T-helper 17 cell (primary cell): ENCODE measurements at regions not wholly inside any gene's neighbourhood (a gene's known extent, or its start where the extent isn't known, plus 50 kb on each side); places are given as distances from the start of the nearest gene placed in this dataset.

Source experiments
- ATAC-seq: fragments of 150-1000 bp; cut with Tn5 transposase; 2 replicates; pipeline ENCODE4 v1.10.0; 2021; ENCODE audit warnings: mild to moderate bottlenecking, moderate library complexity
- DNase-seq, 3 donors: peaks; one replicate each; pipeline versions ENCODE4 v3.0.0 to v3.0.0-alpha.2; 2020 to 2021
- H3K9me3 ChIP-seq: one replicate; pipeline ENCODE4 v1.7.0; 2013; ENCODE audit warnings: low read length, mild to moderate bottlenecking; ENCODE audit not compliant: control insufficient read depth, poor library complexity, severe bottlenecking
- H3K27ac Mint-ChIP-seq: one replicate; pipeline ENCODE4 v1.8.0; 2022; ENCODE audit warnings: mild to moderate bottlenecking, moderate library complexity, mixed read lengths
- H3K27me3 Mint-ChIP-seq: one replicate; pipeline ENCODE4 v1.8.0; 2022; ENCODE audit warnings: mixed read lengths
- H3K36me3 Mint-ChIP-seq: one replicate; pipeline ENCODE4 v1.8.0; 2022; ENCODE audit warnings: low read depth, mixed read lengths
- H3K4me1 Mint-ChIP-seq: one replicate; pipeline ENCODE4 v1.8.0; 2022; ENCODE audit warnings: mild to moderate bottlenecking, mixed read lengths
- H3K4me3 Mint-ChIP-seq: one replicate; pipeline ENCODE4 v1.8.0; 2022; ENCODE audit warnings: mild to moderate bottlenecking, moderate library complexity, mixed read lengths

DNA sequence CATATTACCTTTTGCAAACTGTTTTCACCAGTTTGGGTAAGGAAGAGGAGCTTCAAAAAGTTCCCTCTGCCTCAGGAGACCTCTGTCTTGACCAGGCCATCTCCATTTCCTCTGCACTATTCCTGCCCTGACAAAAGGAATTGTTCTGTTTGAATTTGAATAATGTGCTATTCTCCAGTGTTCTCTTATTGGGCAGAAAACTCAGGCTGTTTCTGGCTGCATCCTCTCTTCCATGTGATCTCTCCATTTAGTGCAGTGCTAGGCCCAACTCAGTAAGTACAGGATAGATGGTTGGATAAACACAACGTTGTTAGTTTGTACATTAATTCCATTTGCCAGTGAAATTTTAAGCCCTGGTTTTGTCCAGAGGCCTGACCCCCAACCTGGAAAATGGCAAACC lies 102.2 kb upstream of the CELF4 start:
- ATAC-seq (no peak), DNase-seq (no peak)
- H3K36me3 Mint-ChIP-seq = no peaks in the 10 kb centered on the region
- no peaks in the 10 kb centered on the region for H3K9me3 ChIP-seq
- no peak overlapping the region for H3K4me3 Mint-ChIP-seq
- H3K27ac Mint-ChIP-seq = no peak overlapping the region
- H3K27me3 Mint-ChIP-seq = no peaks in the 10 kb centered on the region
- H3K4me1 Mint-ChIP-seq = no peaks in the 10 kb centered on the region

DNA sequence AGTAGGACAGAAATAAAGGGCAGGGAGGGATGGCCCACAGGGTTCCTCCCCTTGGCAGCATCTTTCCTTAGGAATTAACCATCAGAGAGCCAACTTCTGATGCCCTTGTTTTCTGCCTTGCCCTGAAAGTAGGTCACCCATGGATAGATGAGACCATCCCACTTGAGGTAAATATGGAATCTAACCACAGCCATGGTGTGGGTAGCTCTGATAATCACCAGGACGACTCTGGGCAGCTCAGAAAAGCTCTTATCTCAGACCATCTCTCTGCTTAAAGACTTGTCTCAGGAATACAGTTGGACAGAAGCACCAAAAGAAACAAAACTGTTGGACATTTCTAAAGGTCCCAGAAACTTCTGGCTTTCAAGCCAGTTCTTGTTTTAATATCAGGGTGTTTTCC lies 101.4 kb upstream of the CELF4 start:
- Mint-ChIP-seq H3K27me3 (no peaks in the 10 kb centered on the region), H3K27ac (no peak overlapping the region), H3K36me3 (no peaks in the 10 kb centered on the region), H3K4me1 (no peaks in the 10 kb centered on the region), H3K4me3 (no peak overlapping the region)
- ATAC-seq (no peak), DNase-seq (no peak)
- H3K9me3 ChIP-seq = no peaks in the 10 kb centered on the region

DNA sequence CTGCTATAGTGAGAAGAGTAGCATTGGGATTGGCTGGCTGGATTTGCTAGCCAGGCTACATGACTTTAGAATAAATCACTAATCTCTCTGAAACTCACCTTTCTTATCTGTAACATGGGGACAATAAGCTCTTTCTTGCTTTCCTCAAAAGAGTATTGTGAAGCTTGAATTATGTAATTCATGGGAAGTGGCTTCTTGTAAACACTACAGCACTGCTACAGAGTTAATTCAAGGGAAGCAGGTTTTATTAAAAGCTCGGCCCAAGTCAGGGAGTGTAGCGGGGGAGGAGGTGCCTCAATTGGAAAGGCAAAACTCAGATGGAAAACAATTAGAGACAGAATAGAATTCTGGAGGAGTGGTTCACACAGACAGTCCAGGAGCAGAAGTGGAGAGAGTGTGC lies 100.9 kb upstream of the CELF4 start:
- Mint-ChIP-seq H3K36me3 (no peaks in the 10 kb centered on the region), H3K27ac (no peak overlapping the region), H3K4me3 (no peak overlapping the region), H3K27me3 (no peaks in the 10 kb centered on the region), H3K4me1 (no peaks in the 10 kb centered on the region)
- ATAC-seq = no peak
- no peaks in the 10 kb centered on the region for H3K9me3 ChIP-seq
- DNase-seq = no peak

- Mint-ChIP-seq H3K4me3 (no peak overlapping the region), H3K27me3 (no peaks in the 10 kb centered on the region), H3K36me3 (no peaks in the 10 kb centered on the region), H3K27ac (no peak overlapping the region), H3K4me1 (no peaks in the 10 kb centered on the region)
- ATAC-seq (no peak), DNase-seq (no peak)
- no peaks in the 10 kb centered on the region for H3K9me3 ChIP-seq
Observed at GRCh38 chr18:37665346-37665745, 99.7 kb upstream of the CELF4 start.

DNA sequence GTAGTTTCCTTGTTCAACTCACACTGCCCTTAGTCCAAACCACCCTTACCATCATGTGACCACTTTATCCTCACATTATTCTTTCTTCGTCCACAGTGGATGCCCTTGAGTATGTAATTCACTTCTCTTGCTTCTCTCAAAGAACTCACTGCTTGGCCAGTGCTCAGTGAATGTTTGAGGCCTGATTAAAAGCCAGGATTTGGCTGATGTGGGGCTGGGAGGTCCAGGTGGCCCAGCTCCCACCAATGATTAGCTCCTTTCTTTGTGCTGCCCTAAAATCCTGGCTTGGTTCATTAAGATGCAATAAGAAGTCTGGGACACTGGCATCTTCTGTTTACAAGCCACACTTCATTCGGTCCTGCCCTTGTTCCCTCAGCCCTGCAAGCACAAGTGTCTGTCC lies 97.8 kb upstream of the CELF4 start:
- no peak for ATAC-seq
- H3K9me3 ChIP-seq = no peaks in the 10 kb centered on the region
- DNase-seq = no peak
- Mint-ChIP-seq H3K4me3 (no peak overlapping the region), H3K36me3 (no peaks in the 10 kb centered on the region), H3K27me3 (no peaks in the 10 kb centered on the region), H3K4me1 (no peaks in the 10 kb centered on the region), H3K27ac (no peak overlapping the region)

DNA sequence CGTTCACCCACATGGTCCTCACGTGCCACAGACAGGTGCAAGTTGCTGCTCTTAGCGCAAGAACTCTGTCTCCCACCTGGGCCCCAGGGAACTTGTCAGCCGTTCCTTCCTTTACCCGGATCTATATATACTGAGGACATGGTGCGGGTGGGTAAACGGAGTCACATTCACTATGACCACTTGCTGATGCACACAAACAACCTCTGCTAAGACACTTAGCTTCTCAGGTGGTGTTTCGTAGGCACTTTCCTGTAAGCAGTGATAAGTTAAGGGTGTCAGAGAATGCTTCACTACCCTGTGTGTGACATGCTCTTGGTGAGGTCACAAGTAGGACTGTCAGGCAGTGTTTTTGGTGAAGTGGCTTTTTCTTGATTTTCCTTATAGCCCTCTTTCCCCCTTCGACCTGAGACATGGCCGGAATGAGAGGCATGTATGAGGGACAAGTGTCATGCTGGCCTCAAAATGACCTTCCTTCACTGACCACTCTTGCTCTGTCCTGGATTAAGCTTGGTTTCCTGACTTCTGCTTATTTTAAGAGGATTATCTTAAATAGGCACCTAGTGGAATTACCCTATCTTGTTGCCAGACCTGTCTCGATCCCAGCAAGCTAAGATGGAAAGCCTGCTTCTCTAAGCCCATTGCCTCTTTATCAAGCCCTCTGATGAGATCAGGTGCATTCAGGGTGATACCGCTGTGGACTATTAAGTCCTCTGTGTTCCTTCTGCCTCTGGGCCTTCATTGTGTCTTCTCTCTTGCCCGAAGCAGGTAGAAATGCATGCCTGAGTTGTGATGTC lies 97.1 kb upstream of the CELF4 start:
- H3K27me3 Mint-ChIP-seq = no peaks in the 10 kb centered on the region
- no peaks in the 10 kb centered on the region for H3K4me1 Mint-ChIP-seq
- no peaks in the 10 kb centered on the region for H3K36me3 Mint-ChIP-seq
- H3K9me3 ChIP-seq = no peaks in the 10 kb centered on the region
- H3K27ac Mint-ChIP-seq = no peak overlapping the region
- DNase-seq = no peak
- no peak for ATAC-seq
- H3K4me3 Mint-ChIP-seq = no peak overlapping the region

DNA sequence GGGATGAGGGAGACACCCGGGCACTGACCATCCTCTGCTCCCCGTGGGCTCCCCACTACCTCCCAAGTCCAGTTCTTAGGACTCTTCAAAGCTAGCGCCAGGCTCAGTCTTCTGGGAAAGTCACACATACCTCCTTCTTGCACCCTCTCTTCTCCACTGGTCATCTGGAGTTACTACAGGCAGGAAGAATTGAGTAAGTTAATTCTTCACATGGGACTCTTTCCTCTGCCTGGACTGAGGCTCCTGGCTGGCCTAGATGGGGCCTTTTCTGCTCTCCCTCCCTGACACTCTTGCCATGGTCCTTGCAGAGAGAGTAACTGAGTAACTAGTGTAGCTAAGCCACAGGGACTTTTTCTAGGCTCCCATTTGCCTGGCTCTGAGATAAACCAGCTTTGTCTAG lies 96.5 kb upstream of the CELF4 start:
- DNase-seq = no peak
- H3K4me1 Mint-ChIP-seq = no peaks in the 10 kb centered on the region
- no peaks in the 10 kb centered on the region for H3K9me3 ChIP-seq
- no peak overlapping the region for H3K4me3 Mint-ChIP-seq
- ATAC-seq = no peak
- H3K27ac Mint-ChIP-seq = no peak overlapping the region
- H3K27me3 Mint-ChIP-seq = no peaks in the 10 kb centered on the region
- no peaks in the 10 kb centered on the region for H3K36me3 Mint-ChIP-seq

DNA sequence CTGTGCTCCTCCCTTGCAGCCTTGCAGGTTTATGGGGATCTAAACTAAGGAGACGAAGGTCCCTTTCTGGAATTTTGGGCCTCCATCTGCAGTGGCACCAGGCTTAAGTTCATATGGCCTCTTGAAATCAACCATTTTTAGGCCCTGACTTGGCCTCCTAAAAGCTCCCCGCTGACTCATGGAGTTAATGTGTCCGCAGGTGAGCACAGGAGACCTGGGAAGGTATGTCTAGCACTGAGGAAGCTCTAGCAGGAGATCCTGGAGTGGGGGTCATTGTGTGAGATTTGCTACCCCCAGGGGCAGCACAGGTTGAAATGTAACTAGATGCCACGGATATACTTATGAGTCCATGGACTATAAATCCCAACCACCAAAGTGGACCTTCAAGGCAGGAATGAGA lies 95.9 kb upstream of the CELF4 start:
- no peaks in the 10 kb centered on the region for H3K27me3 Mint-ChIP-seq
- H3K36me3 Mint-ChIP-seq = no peaks in the 10 kb centered on the region
- DNase-seq (no peak), ATAC-seq (no peak)
- H3K9me3 ChIP-seq = no peaks in the 10 kb centered on the region
- H3K4me1 Mint-ChIP-seq = no peaks in the 10 kb centered on the region
- no peak overlapping the region for H3K4me3 Mint-ChIP-seq
- no peak overlapping the region for H3K27ac Mint-ChIP-seq

GRCh38 chr18:37661061-37661460 lies 95.5 kb upstream of the CELF4 start:
- no peak overlapping the region for H3K27ac Mint-ChIP-seq
- ATAC-seq (no peak), DNase-seq (no peak)
- H3K27me3 Mint-ChIP-seq = no peaks in the 10 kb centered on the region
- H3K4me1 Mint-ChIP-seq = no peaks in the 10 kb centered on the region
- no peaks in the 10 kb centered on the region for H3K9me3 ChIP-seq
- H3K4me3 Mint-ChIP-seq = no peak overlapping the region
- no peaks in the 10 kb centered on the region for H3K36me3 Mint-ChIP-seq

DNA sequence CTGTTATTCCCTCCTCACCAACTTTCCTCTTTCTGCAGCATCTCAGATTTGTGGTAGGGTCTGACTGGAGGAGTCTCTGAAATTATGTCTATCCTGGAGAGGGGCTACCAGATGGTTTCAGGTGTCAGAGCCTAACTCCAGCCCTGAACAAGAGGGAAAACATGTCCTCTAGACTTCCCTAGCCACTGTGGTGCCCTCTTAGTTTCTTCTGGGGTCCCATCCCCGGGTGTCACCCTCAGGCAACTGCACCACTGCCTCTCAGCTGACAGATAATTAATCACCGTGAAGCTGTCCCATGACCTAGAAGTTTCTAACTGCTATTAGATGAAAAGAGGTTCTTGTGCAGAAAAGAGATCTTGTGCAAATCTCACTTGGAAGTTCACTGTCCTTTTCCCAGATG lies 95.1 kb upstream of the CELF4 start:
- H3K27me3 Mint-ChIP-seq = no peaks in the 10 kb centered on the region
- no peak overlapping the region for H3K4me3 Mint-ChIP-seq
- ATAC-seq = no peak
- H3K9me3 ChIP-seq = no peaks in the 10 kb centered on the region
- H3K27ac Mint-ChIP-seq = no peak overlapping the region
- no peaks in the 10 kb centered on the region for H3K4me1 Mint-ChIP-seq
- no peaks in the 10 kb centered on the region for H3K36me3 Mint-ChIP-seq
- DNase-seq = no peak

- H3K4me1 Mint-ChIP-seq = no peaks in the 10 kb centered on the region
- H3K36me3 Mint-ChIP-seq = no peaks in the 10 kb centered on the region
- no peaks in the 10 kb centered on the region for H3K27me3 Mint-ChIP-seq
- DNase-seq (no peak), ATAC-seq (no peak)
- H3K27ac Mint-ChIP-seq = no peak overlapping the region
- no peaks in the 10 kb centered on the region for H3K9me3 ChIP-seq
- H3K4me3 Mint-ChIP-seq = no peak overlapping the region
Observed at GRCh38 chr18:37659906-37660305, 94.3 kb upstream of the CELF4 start.

- H3K4me1 Mint-ChIP-seq = no peaks in the 10 kb centered on the region
- no peak for ATAC-seq
- H3K36me3 Mint-ChIP-seq = no peaks in the 10 kb centered on the region
- no peaks in the 10 kb centered on the region for H3K27me3 Mint-ChIP-seq
- H3K9me3 ChIP-seq = no peaks in the 10 kb centered on the region
- DNase-seq = no peak
- no peak overlapping the region for H3K4me3 Mint-ChIP-seq
- H3K27ac Mint-ChIP-seq = no peak overlapping the region
Observed at GRCh38 chr18:37658894-37659293, 93.3 kb upstream of the CELF4 start.

- H3K27ac Mint-ChIP-seq = no peak overlapping the region
- DNase-seq = no peak
- no peaks in the 10 kb centered on the region for H3K4me1 Mint-ChIP-seq
- no peak for ATAC-seq
- no peaks in the 10 kb centered on the region for H3K9me3 ChIP-seq
- no peaks in the 10 kb centered on the region for H3K36me3 Mint-ChIP-seq
- H3K4me3 Mint-ChIP-seq = no peak overlapping the region
- no peaks in the 10 kb centered on the region for H3K27me3 Mint-ChIP-seq
Observed at GRCh38 chr18:37657493-37657892, 91.9 kb upstream of the CELF4 start.

DNA sequence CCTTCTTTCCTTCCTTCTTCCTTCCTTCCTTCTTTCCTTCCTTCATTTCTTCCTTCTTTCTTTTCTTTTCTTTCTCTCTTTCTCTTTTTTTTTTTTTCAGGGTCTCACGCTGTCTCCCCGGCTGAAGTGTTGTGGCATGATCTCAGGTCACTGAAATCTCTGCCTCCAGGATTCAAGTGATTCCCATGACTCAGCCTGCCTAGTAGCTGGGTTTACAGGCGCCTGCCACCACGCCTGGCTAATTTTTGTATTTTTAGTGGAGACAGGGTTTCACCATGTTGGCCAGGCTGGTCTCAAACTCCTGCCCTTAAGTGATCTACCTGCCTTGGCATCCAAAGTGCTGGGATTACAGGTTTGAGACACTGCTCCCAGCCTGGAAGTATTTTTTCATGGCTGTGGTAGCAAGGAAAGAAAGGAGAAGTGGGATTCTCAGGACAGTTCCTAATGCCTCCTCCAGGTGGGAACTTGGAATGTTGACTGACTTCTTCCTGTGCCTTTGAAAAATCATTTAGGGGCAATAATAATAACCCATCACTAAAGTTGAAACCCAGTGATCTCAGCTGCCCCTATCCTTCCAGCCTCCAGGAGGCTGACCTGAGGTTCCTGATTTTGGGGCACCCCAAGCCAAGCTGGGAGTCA lies 89.3 kb upstream of the CELF4 start:
- no peaks in the 10 kb centered on the region for H3K36me3 Mint-ChIP-seq

More for the DNA sequence above, 89.3 kb upstream of the CELF4 start:
- no peak for ATAC-seq
- H3K27ac Mint-ChIP-seq = no peak overlapping the region
- H3K4me3 Mint-ChIP-seq = no peak overlapping the region
- no peaks in the 10 kb centered on the region for H3K4me1 Mint-ChIP-seq
- DNase-seq = no peak
- no peaks in the 10 kb centered on the region for H3K9me3 ChIP-seq
- H3K27me3 Mint-ChIP-seq = no peaks in the 10 kb centered on the region
